ENCODE measurements at regions not wholly inside any gene's neighbourhood (a gene's known extent, or its start where the extent isn't known, plus 50 kb on each side); places are given as distances from the start of the nearest gene placed in this dataset.

DNA sequence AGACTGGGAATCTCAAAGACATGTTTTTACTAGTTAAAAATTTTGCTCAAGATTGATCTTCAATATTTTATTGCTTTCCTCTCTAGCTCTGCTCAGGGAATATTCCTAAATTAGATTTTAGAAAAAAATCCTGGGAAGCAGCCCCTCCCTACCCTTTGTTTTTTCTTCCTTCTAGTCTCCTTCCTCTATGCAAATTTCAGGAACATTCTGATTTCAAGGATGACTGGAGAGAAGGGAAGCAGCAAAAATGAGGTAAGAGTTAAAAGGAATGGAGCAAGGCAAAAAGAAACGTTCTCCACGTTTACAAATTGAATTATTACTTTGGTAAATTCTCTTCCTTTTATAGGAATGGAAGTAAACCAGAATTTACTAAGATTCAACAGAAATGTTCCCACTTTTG lies 493.4 kb upstream of the TUSC1 start:
- H3K27me3 ChIP-seq = no peaks in the 10 kb centered on the region
- H3K4me1 ChIP-seq = peaks cover 0 to 29% (median 3%) of the 10 kb centered on the region in 4 donors
- no peak overlapping the region for H3K27ac ChIP-seq
- H3K4me3 ChIP-seq = no peak overlapping the region
- intact Hi-C loops (cut with DNase I; ENCODE audit: low total_unique reads) = no loop called here
- H3K9me3 ChIP-seq = no peaks in the 10 kb centered on the region
- no peak for DNase-seq
- TF ChIP-seq CTCF (IDR thresholded peaks at IDR 0.05) = no peak
- no peaks in the 10 kb centered on the region for H3K36me3 ChIP-seq

DNA sequence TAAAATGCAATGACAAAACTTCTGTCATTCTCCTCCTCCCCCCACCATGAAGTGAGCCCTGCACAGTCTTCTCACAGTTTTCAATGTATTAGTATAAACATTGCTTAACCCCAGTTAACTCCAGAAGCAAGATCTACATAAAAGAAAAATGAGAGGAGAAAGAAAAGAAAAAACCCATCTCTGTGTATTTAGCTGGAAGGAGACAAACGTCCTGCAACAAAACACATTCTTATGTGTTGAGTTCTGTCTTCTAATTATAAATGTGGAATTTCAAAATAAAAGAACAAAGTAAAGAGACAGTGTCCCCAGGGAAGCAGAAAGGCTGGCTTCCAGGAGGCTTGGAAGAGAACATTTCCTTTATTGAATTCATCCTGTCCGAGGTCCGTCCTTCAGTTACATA lies 491.9 kb upstream of the TUSC1 start:
- no peak for TF ChIP-seq CTCF (IDR thresholded peaks at IDR 0.05)
- DNase-seq = no peak
- no peaks in the 10 kb centered on the region for H3K9me3 ChIP-seq
- peaks cover 0 to 29% (median 3%) of the 10 kb centered on the region in 4 donors for H3K4me1 ChIP-seq
- H3K4me3 ChIP-seq = no peak overlapping the region
- H3K36me3 ChIP-seq = no peaks in the 10 kb centered on the region
- H3K27ac ChIP-seq = no peak overlapping the region
- intact Hi-C loops (cut with DNase I; ENCODE audit: low total_unique reads) = no loop called here
- no peaks in the 10 kb centered on the region for H3K27me3 ChIP-seq

DNA sequence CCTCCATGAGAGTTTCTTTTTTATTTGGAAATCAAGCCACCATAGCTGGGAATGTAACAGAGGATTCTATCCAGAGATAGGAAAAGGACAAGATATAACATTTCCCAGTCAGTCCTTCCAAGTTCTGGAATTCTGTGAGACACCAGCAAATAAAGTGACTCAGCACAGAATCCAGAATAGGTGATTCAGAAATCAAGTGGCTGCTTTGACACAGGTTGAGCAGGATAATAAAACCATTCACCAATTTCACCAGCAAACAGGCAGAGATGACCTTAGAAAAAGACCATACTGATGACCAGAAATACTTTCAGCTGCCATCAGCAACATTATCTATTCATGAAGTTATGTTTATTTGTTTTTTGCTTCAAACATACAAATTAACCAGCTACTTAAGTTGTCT lies 491.5 kb upstream of the TUSC1 start:
- Histone ChIP-seq H3K27me3 (no peaks in the 10 kb centered on the region), H3K9me3 (no peaks in the 10 kb centered on the region), H3K36me3 (no peaks in the 10 kb centered on the region), H3K27ac (no peak overlapping the region), H3K4me1 (peaks cover 0 to 29% (median 3%) of the 10 kb centered on the region in 4 donors), H3K4me3 (no peak overlapping the region)
- intact Hi-C loops (cut with DNase I; ENCODE audit: low total_unique reads) = no loop called here
- TF ChIP-seq CTCF (IDR thresholded peaks at IDR 0.05) = no peak
- no peak for DNase-seq

DNA sequence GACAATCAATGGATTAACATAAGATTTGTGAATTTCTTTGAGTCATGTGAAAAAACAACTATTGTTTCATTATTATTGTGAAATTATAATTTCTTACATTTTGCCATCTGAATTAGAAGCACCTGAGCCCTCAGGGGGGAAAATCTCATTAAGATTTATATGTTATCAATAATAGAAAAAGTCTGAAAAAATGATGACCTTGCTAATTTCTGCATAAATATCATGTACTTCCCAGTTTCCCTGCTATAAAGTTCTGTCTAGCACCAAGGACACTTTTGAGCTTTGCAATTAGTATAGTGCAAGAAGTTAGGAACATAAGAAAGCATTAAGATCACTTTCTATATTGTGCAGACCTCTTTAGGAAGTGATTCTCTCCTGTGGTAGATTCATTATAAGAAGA lies 488.3 kb upstream of the TUSC1 start:
- no peaks in the 10 kb centered on the region for H3K36me3 ChIP-seq
- no peaks in the 10 kb centered on the region for H3K9me3 ChIP-seq
- no peak overlapping the region for H3K4me3 ChIP-seq
- intact Hi-C loops (cut with DNase I; ENCODE audit: low total_unique reads) = no loop called here
- no peaks in the 10 kb centered on the region for H3K27me3 ChIP-seq
- no peak for DNase-seq
- no peak overlapping the region for H3K27ac ChIP-seq
- H3K4me1 ChIP-seq = peaks cover 0 to 19% (median 3%) of the 10 kb centered on the region in 4 donors
- no peak for TF ChIP-seq CTCF (IDR thresholded peaks at IDR 0.05)

DNA sequence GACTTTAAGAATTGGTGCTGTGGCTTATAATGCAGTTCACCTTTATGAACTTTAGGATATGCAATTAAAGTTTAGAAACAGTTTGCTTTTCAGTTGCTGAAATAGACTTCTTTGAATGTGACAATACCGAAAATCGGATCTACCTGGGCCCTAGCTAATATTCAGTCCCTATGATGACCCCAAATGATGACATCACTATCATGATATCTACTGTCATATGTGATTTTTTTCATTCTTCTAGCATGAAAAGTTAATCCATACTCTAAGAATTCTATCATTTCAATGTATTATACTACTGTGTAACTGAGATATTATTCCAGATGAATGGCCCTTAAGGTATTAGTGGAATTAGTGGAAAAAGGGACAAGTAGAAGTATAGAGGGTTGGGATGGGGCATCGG lies 487.2 kb upstream of the TUSC1 start:
- DNase-seq = no peak
- Histone ChIP-seq H3K9me3 (no peaks in the 10 kb centered on the region), H3K27ac (no peak overlapping the region), H3K36me3 (no peaks in the 10 kb centered on the region), H3K27me3 (no peaks in the 10 kb centered on the region), H3K4me1 (peaks cover 0 to 11% (median 2%) of the 10 kb centered on the region in 4 donors), H3K4me3 (no peak overlapping the region)
- intact Hi-C loops (cut with DNase I; ENCODE audit: low total_unique reads) = no loop called here
- TF ChIP-seq CTCF (IDR thresholded peaks at IDR 0.05) = no peak

DNA sequence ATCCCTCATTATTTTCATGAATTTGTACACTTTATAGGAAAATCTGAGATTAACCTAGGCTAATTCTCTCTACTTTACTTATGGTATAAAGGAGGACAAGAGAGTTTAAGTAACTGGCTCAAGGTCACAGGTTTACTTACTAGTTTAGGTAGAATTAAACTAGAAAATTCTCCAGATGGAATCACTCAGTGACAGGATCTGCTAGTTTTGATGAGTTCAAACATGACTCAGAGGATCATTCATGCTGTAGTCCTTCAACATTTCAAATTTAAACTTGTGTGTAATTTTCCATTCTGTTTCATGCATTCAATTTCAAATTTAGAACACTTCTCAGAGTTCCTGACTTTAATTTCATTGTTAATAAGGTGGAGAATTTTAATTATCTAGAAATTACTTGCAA lies 485.7 kb upstream of the TUSC1 start:
- H3K4me1 ChIP-seq = no peaks in the 10 kb centered on the region
- no peaks in the 10 kb centered on the region for H3K27me3 ChIP-seq
- no peak for TF ChIP-seq CTCF (IDR thresholded peaks at IDR 0.05)
- no peaks in the 10 kb centered on the region for H3K9me3 ChIP-seq
- intact Hi-C loops (cut with DNase I; ENCODE audit: low total_unique reads) = no loop called here
- H3K36me3 ChIP-seq = no peaks in the 10 kb centered on the region
- DNase-seq = no peak
- no peak overlapping the region for H3K4me3 ChIP-seq
- H3K27ac ChIP-seq = no peak overlapping the region
